ENCODE measurements at regions not wholly inside any gene's neighbourhood (a gene's known extent, or its start where the extent isn't known, plus 50 kb on each side); places are given as distances from the start of the nearest gene placed in this dataset.

- TF ChIP-seq POLR2A (IDR thresholded peaks at IDR 0.05) (no peak), CTCF (IDR thresholded peaks at IDR 0.05) (no peak)
Measured at GRCh38 chr5:61967681-61968080, 338.3 kb upstream of the KIF2A start.

Data from sigmoid colon (tissue), 3 donors.